Activated CD4-positive, alpha-beta T cell treated with anti-CD3 and anti-CD28 coated beads for 36 hours (primary cell): ENCODE measurements at regions not wholly inside any gene's neighbourhood (a gene's known extent, or its start where the extent isn't known, plus 50 kb on each side); places are given as distances from the start of the nearest gene placed in this dataset.
"Not testable (repeated sequence)": the region's sequence is repeated elsewhere in the genome, so short reads cannot be mapped to it uniquely, and the experiment has no call there.

Source experiments
- ATAC-seq: fragments of 200-7000 bp; cut with Tn5 transposase; one replicate; pipeline ENCODE4 v1.10.0; 2021; ENCODE audit warnings: mild to moderate bottlenecking, moderate library complexity
- CTCF ChIA-PET: fragments of 350-600 bp; sonication (Branson Sonifier 250); formaldehyde crosslinking; loops from one replicate; lab custom pipeline; 2021; ENCODE audit warnings: antibody characterized with exemption; lab: Charles Lee
- POLR2A ChIA-PET: fragments of 350-600 bp; sonication (Branson Sonifier 250); formaldehyde crosslinking; loops from one replicate; lab custom pipeline; 2021; ENCODE audit warnings: antibody characterized with exemption, inconsistent platforms; lab: Charles Lee
- DNase-seq: peaks from one replicate; pipeline ENCODE4 v3.0.0-alpha.2; 2020
- H3K27ac Mint-ChIP-seq: one replicate; pipeline ENCODE4 v1.8.0; 2021; ENCODE audit warnings: mixed read lengths
- H3K27me3 Mint-ChIP-seq: one replicate; pipeline ENCODE4 v1.8.0; 2021; ENCODE audit warnings: mixed read lengths
- H3K36me3 Mint-ChIP-seq: one replicate; pipeline ENCODE4 v1.8.0; 2021; ENCODE audit warnings: low read depth, mixed read lengths
- H3K4me1 Mint-ChIP-seq: one replicate; pipeline ENCODE4 v1.8.0; 2021; ENCODE audit warnings: mixed read lengths
- H3K4me3 Mint-ChIP-seq: one replicate; pipeline ENCODE4 v1.8.0; 2021; ENCODE audit warnings: mild to moderate bottlenecking, moderate library complexity, mixed read lengths
- H3K9me3 Mint-ChIP-seq: one replicate; pipeline ENCODE4 v1.8.0; 2021; ENCODE audit warnings: low read depth, mixed read lengths
- intact Hi-C, 2 experiments: fragments of 100-400 bp; cut with DNase I in 1 of 2; cut with micrococcal nuclease in 1 of 2; formaldehyde crosslinking; loops; one replicate each; pipeline versions ENCODE4 v1.14.2 to v1.15.1; 2022 to 2024; cut with DNase I, micrococcal nuclease

GRCh38 chr10:64576497-64576896 lies 1055.3 kb downstream of the REEP3 start:
- Mint-ChIP-seq H3K4me1 (no peaks in the 10 kb centered on the region), H3K9me3 (no peaks in the 10 kb centered on the region), H3K27ac (no peak overlapping the region), H3K36me3 (no peaks in the 10 kb centered on the region), H3K27me3 (no peaks in the 10 kb centered on the region), H3K4me3 (no peak overlapping the region)
- no peak for ATAC-seq
- no peak for DNase-seq
- ChIA-PET POLR2A (no interaction called here), CTCF (no interaction called here)
- intact Hi-C loops = no loop called here

GRCh38 chr10:64578757-64579156 lies 1057.6 kb downstream of the REEP3 start:
- H3K27me3 Mint-ChIP-seq, intact Hi-C loops, POLR2A ChIA-PET, H3K4me3 Mint-ChIP-seq, DNase-seq, H3K4me1 Mint-ChIP-seq, CTCF ChIA-PET, H3K36me3 Mint-ChIP-seq, H3K9me3 Mint-ChIP-seq, ATAC-seq, H3K27ac Mint-ChIP-seq: not testable (repeated sequence)

GRCh38 chr10:64586934-64587503 lies 1065.8 kb downstream of the REEP3 start:
- Mint-ChIP-seq H3K36me3 (no peaks in the 10 kb centered on the region), H3K4me1 (no peaks in the 10 kb centered on the region), H3K27me3 (no peaks in the 10 kb centered on the region), H3K4me3 (no peak overlapping the region), H3K27ac (no peak overlapping the region), H3K9me3 (peaks cover 8% of the 10 kb centered on the region)
- CTCF ChIA-PET = no interaction called here
- POLR2A ChIA-PET = no interaction called here
- ATAC-seq (no peak), DNase-seq (no peak)
- intact Hi-C loops = no loop called here

GRCh38 chr10:64594072-64594471 lies 1072.9 kb downstream of the REEP3 start:
- Mint-ChIP-seq H3K27ac (no peak overlapping the region), H3K27me3 (no peaks in the 10 kb centered on the region), H3K4me1 (no peaks in the 10 kb centered on the region), H3K4me3 (no peak overlapping the region), H3K9me3 (no peaks in the 10 kb centered on the region), H3K36me3 (no peaks in the 10 kb centered on the region)
- intact Hi-C loops = no loop called here
- ATAC-seq (no peak), DNase-seq (no peak)
- CTCF ChIA-PET = no interaction called here
- POLR2A ChIA-PET = no interaction called here

GRCh38 chr10:64598600-64598999 lies 1077.4 kb downstream of the REEP3 start:
- no peak for DNase-seq
- Mint-ChIP-seq H3K4me3 (no peak overlapping the region), H3K36me3 (no peaks in the 10 kb centered on the region), H3K9me3 (no peaks in the 10 kb centered on the region), H3K4me1 (no peaks in the 10 kb centered on the region), H3K27me3 (no peaks in the 10 kb centered on the region), H3K27ac (no peak overlapping the region)
- intact Hi-C loops = no loop called here
- ChIA-PET POLR2A (no interaction called here), CTCF (no interaction called here)
- no peak for ATAC-seq

GRCh38 chr10:64601298-64601697 lies 1080.1 kb downstream of the REEP3 start:
- H3K4me3 Mint-ChIP-seq = no peak overlapping the region
- H3K9me3 Mint-ChIP-seq = peaks cover 1% of the 10 kb centered on the region
- no peaks in the 10 kb centered on the region for H3K27me3 Mint-ChIP-seq
- H3K4me1 Mint-ChIP-seq = no peaks in the 10 kb centered on the region
- POLR2A ChIA-PET = no interaction called here
- no peaks in the 10 kb centered on the region for H3K36me3 Mint-ChIP-seq
- DNase-seq (no peak), ATAC-seq (no peak)
- no peak overlapping the region for H3K27ac Mint-ChIP-seq
- CTCF ChIA-PET = no interaction called here
- intact Hi-C loops = no loop called here

GRCh38 chr10:64617085-64617484 lies 1095.9 kb downstream of the REEP3 start:
- H3K9me3 Mint-ChIP-seq = no peaks in the 10 kb centered on the region
- H3K4me1 Mint-ChIP-seq = no peaks in the 10 kb centered on the region
- POLR2A ChIA-PET = no interaction called here

GRCh38 chr10:64619102-64619501 lies 1097.9 kb downstream of the REEP3 start:
- Mint-ChIP-seq H3K4me3 (no peak overlapping the region), H3K27ac (no peak overlapping the region), H3K27me3 (no peaks in the 10 kb centered on the region), H3K4me1 (no peaks in the 10 kb centered on the region), H3K9me3 (no peaks in the 10 kb centered on the region), H3K36me3 (no peaks in the 10 kb centered on the region)
- ChIA-PET CTCF (no interaction called here), POLR2A (no interaction called here)
- intact Hi-C loops = no loop called here
- DNase-seq (no peak), ATAC-seq (no peak)

More at GRCh38 chr10:64617085-64617484, 1095.9 kb downstream of the REEP3 start:
- ATAC-seq (no peak), DNase-seq (no peak)
- Mint-ChIP-seq H3K27ac (no peak overlapping the region), H3K27me3 (no peaks in the 10 kb centered on the region), H3K36me3 (no peaks in the 10 kb centered on the region), H3K4me3 (no peak overlapping the region)
- intact Hi-C loops = no loop called here
- CTCF ChIA-PET = no interaction called here

- Mint-ChIP-seq H3K4me1 (no peaks in the 10 kb centered on the region), H3K9me3 (peaks cover 4% of the 10 kb centered on the region), H3K4me3 (no peak overlapping the region), H3K27me3 (no peaks in the 10 kb centered on the region), H3K36me3 (no peaks in the 10 kb centered on the region), H3K27ac (no peak overlapping the region)
- CTCF ChIA-PET = no interaction called here
- intact Hi-C loops = no loop called here
- POLR2A ChIA-PET = no interaction called here
- no peak for ATAC-seq
- no peak for DNase-seq
These were observed 1105.7 kb downstream of the REEP3 start for GRCh38 chr10:64626924-64627323.

GRCh38 chr10:64630534-64630933 lies 1109.3 kb downstream of the REEP3 start:
- Mint-ChIP-seq H3K4me1 (no peaks in the 10 kb centered on the region), H3K4me3 (no peak overlapping the region), H3K36me3 (no peaks in the 10 kb centered on the region), H3K9me3 (peaks cover 4% of the 10 kb centered on the region), H3K27me3 (no peaks in the 10 kb centered on the region), H3K27ac (no peak overlapping the region)
- ATAC-seq (no peak), DNase-seq (no peak)
- intact Hi-C loops = no loop called here
- POLR2A ChIA-PET = no interaction called here
- CTCF ChIA-PET = no interaction called here

GRCh38 chr10:64635906-64636305 lies 1114.7 kb downstream of the REEP3 start:
- H3K4me1 Mint-ChIP-seq = no peaks in the 10 kb centered on the region
- POLR2A ChIA-PET = no interaction called here
- no peak overlapping the region for H3K27ac Mint-ChIP-seq
- CTCF ChIA-PET = no interaction called here
- H3K27me3 Mint-ChIP-seq = no peaks in the 10 kb centered on the region
- no peaks in the 10 kb centered on the region for H3K36me3 Mint-ChIP-seq
- H3K9me3 Mint-ChIP-seq = no peaks in the 10 kb centered on the region
- ATAC-seq = no peak
- intact Hi-C loops = no loop called here
- H3K4me3 Mint-ChIP-seq = no peak overlapping the region
- DNase-seq = no peak

GRCh38 chr10:64636461-64636860 lies 1115.3 kb downstream of the REEP3 start:
- POLR2A ChIA-PET = no interaction called here
- Mint-ChIP-seq H3K4me3 (no peak overlapping the region), H3K27ac (no peak overlapping the region), H3K4me1 (no peaks in the 10 kb centered on the region), H3K36me3 (no peaks in the 10 kb centered on the region), H3K27me3 (no peaks in the 10 kb centered on the region), H3K9me3 (no peaks in the 10 kb centered on the region)
- ATAC-seq = no peak
- CTCF ChIA-PET = no interaction called here
- intact Hi-C loops = no loop called here
- DNase-seq = no peak

GRCh38 chr10:64637939-64638338 lies 1116.7 kb downstream of the REEP3 start:
- no peaks in the 10 kb centered on the region for H3K36me3 Mint-ChIP-seq
- no peaks in the 10 kb centered on the region for H3K27me3 Mint-ChIP-seq
- ChIA-PET POLR2A (no interaction called here), CTCF (no interaction called here)
- H3K4me1 Mint-ChIP-seq = no peaks in the 10 kb centered on the region
- H3K9me3 Mint-ChIP-seq = no peaks in the 10 kb centered on the region
- no peak overlapping the region for H3K27ac Mint-ChIP-seq
- intact Hi-C loops = no loop called here
- no peak overlapping the region for H3K4me3 Mint-ChIP-seq
- ATAC-seq (no peak), DNase-seq (no peak)
